Panc1 (cell line): ENCODE measurements at regions not wholly inside any gene's neighbourhood (a gene's known extent, or its start where the extent isn't known, plus 50 kb on each side); places are given as distances from the start of the nearest gene placed in this dataset.

ENCODE experiments used
- ATAC-seq: fragments of 200-7000 bp; cut with Tn5 transposase; 2 replicates; pipeline ENCODE4 v1.9.1; 2020; ENCODE audit warnings: mild to moderate bottlenecking, moderate library complexity
- BruUV-seq: library from RNA; stranded (reverse); fragments of 400-500 nt; replicated peaks from 2 replicates; lab custom pipeline; 2021; lab: Mats Ljungman, UMichigan
- CTCF ChIA-PET: fragments of 300-600 bp; sonication (Branson Sonifier 250); formaldehyde crosslinking; loops from one replicate; lab custom pipeline; 2022; ENCODE audit warnings: antibody characterized with exemption; lab: Charles Lee
- POLR2A ChIA-PET: fragments of 300-600 bp; sonication (Branson Sonifier 250); formaldehyde crosslinking; loops from one replicate; lab custom pipeline; 2022; ENCODE audit warnings: antibody characterized with exemption; lab: Charles Lee
- DNase-seq: peaks from one replicate; pipeline ENCODE4 v3.0.0-alpha.2; 2010; ENCODE audit warnings: low read depth, low spot score
- H3K27ac ChIP-seq: 2 replicates; pipeline ENCODE4 v1.5.1; 2011; ENCODE audit warnings: mild to moderate bottlenecking, low read length, inconsistent platforms
- H3K27me3 ChIP-seq: fragments of 200-500 bp; sonication (Bioruptor generic); 2 replicates; pipeline ENCODE4 v1.6.0; 2014; ENCODE audit warnings: low read length, inconsistent platforms; ENCODE audit not compliant: control insufficient read depth, insufficient read depth
- H3K36me3 ChIP-seq: fragments of 200-500 bp; sonication (Bioruptor generic); 2 replicates; pipeline ENCODE4 v1.5.1; 2014; ENCODE audit warnings: inconsistent platforms, mild to moderate bottlenecking, low read length, moderate library complexity; ENCODE audit not compliant: control insufficient read depth, insufficient read depth
- H3K4me1 ChIP-seq: 2 replicates; pipeline ENCODE4 v1.5.1; 2011; ENCODE audit warnings: inconsistent platforms, mild to moderate bottlenecking, low read length, moderate library complexity; ENCODE audit not compliant: control insufficient read depth, insufficient read depth
- H3K4me3 ChIP-seq, 2 experiments: 2 replicates each; pipeline ENCODE4 v1.5.1; 2011 to 2012; ENCODE audit warnings: low read depth in 2 of 2, low read length in 2 of 2, mild to moderate bottlenecking in 2 of 2, inconsistent platforms in 1 of 2, moderate library complexity in 1 of 2
- H3K9me3 ChIP-seq: fragments of 200-500 bp; sonication (Bioruptor generic); 2 replicates; pipeline ENCODE4 v1.5.1; 2014; ENCODE audit warnings: low read depth, mild to moderate bottlenecking, inconsistent platforms, low read length, moderate library complexity; ENCODE audit not compliant: control insufficient read depth, insufficient read depth
- CTCF ChIP-seq: fragments of 450-650 bp; IDR thresholded peaks from 2 replicates; pipeline ENCODE4 v1.5.1; 2017; ENCODE audit warnings: mild to moderate bottlenecking
- POLR2AphosphoS5 ChIP-seq: IDR thresholded peaks from 2 replicates; pipeline ENCODE4 v1.6.1; 2012; ENCODE audit warnings: mild to moderate bottlenecking, low read depth, low read length, moderate library complexity
- REST ChIP-seq, 2 experiments: IDR thresholded peaks; 2 replicates each; pipeline ENCODE4 v1.6.1; 2011 to 2012; ENCODE audit warnings: low read depth in 2 of 2, control low read depth in 1 of 2, low read length in 1 of 2, mild to moderate bottlenecking in 1 of 2, moderate library complexity in 1 of 2; ENCODE audit not compliant: insufficient read depth in 1 of 2
- SIN3A ChIP-seq: IDR thresholded peaks from 2 replicates; pipeline ENCODE4 v1.6.1; 2012; ENCODE audit warnings: low read depth, mild to moderate bottlenecking, low read length, moderate library complexity, borderline replicate concordance; ENCODE audit not compliant: insufficient read depth
- TCF7L2 ChIP-seq: IDR thresholded peaks from 2 replicates; pipeline ENCODE4 v1.6.1; 2011; ENCODE audit warnings: mild to moderate bottlenecking, low read depth, low read length, inconsistent platforms
- in situ Hi-C: cut with HindIII; loops from 2 replicates; pipeline ENCODE4 v1.10.0; 2016; ENCODE audit warnings: low sequenced_read_pairs, low pct_unique_long_range_greater_than_20kb
- intact Hi-C: fragments of 100-400 bp; cut with micrococcal nuclease; formaldehyde crosslinking; loops from one replicate; pipeline ENCODE4 v1.10.0; 2022; ENCODE audit not compliant: unreplicated experiment

- Histone ChIP-seq H3K4me1 (no peaks in the 10 kb centered on the region), H3K36me3 (no peaks in the 10 kb centered on the region), H3K9me3 (no peaks in the 10 kb centered on the region), H3K4me3 (no peak overlapping the region), H3K27me3 (no peaks in the 10 kb centered on the region), H3K27ac (no peak overlapping the region)
- ChIA-PET POLR2A (no interaction called here), CTCF (no interaction called here)
- TF ChIP-seq TCF7L2, result no peak
- no peak for TF ChIP-seq SIN3A
- no peak for TF ChIP-seq REST (IDR thresholded peaks at IDR 0.05; ENCODE audit: insufficient read depth in 1 of 2, low read depth in 2 of 2, low read length in 1 of 2)
- TF ChIP-seq POLR2AphosphoS5, result no peak
- no TSS peak for BruUV-seq
- in situ Hi-C loops, result no loop called here
- intact Hi-C loops, result no loop called here
- ATAC-seq (no peak), DNase-seq (no peak)
Measured at GRCh38 chr1:70573317-70573843, 162.3 kb downstream of the CTH start.

GRCh38 chr1:70581661-70582060 is 170.6 kb downstream of the CTH start:
- POLR2A ChIA-PET, result no interaction called here

More at GRCh38 chr1:70581661-70582060, 170.6 kb downstream of the CTH start:
- CTCF ChIA-PET, result no interaction called here
- intact Hi-C loops (no loop called here), in situ Hi-C loops (no loop called here)
- no peak for ATAC-seq
- Histone ChIP-seq H3K36me3 (no peaks in the 10 kb centered on the region), H3K4me3 (no peak overlapping the region), H3K27ac (no peak overlapping the region), H3K9me3 (no peaks in the 10 kb centered on the region), H3K4me1 (no peaks in the 10 kb centered on the region), H3K27me3 (no peaks in the 10 kb centered on the region)
- no peak for TF ChIP-seq REST (IDR thresholded peaks at IDR 0.05; ENCODE audit: insufficient read depth in 1 of 2, low read depth in 2 of 2, low read length in 1 of 2)
- TF ChIP-seq CTCF, result no peak
- no peak for TF ChIP-seq POLR2AphosphoS5
- no peak for DNase-seq
- BruUV-seq, result no TSS peak
